DMS 273 (cell line): ENCODE measurements at regions not wholly inside any gene's neighbourhood (a gene's known extent, or its start where the extent isn't known, plus 50 kb on each side); places are given as distances from the start of the nearest gene placed in this dataset.

Experiments used
- DNase-seq: peaks from one replicate; lab custom pipeline; 2025; ENCODE audit not compliant: unreplicated experiment; lab: John Stamatoyannopoulos, UW

- peak; percentile 52 for DNase-seq
Measured at GRCh38 chr14:104435147-104436046, 144.2 kb upstream of the C14orf180 start.

GRCh38 chr14:104436047-104436591, 143.4 kb upstream of the C14orf180 start:
- DNase-seq = peak; percentile 57

- DNase-seq = no peak
Measured at GRCh38 chr14:104436741-104437701, 142.5 kb upstream of the C14orf180 start.

- DNase-seq = no peak
Measured at GRCh38 chr14:104437703-104438102, 141.9 kb upstream of the C14orf180 start.

- no peak for DNase-seq
Measured at GRCh38 chr14:104438166-104438887, 141.2 kb upstream of the C14orf180 start.

- DNase-seq = no peak
Measured at GRCh38 chr14:104439625-104440024, 139.9 kb upstream of the C14orf180 start.

- no peak for DNase-seq
Measured at GRCh38 chr14:104440297-104440956, 139.1 kb upstream of the C14orf180 start.

GRCh38 chr14:104441275-104442106, 138.1 kb upstream of the C14orf180 start:
- no peak for DNase-seq

GRCh38 chr14:104442107-104442551, 137.4 kb upstream of the C14orf180 start:
- no peak for DNase-seq

GRCh38 chr14:104442631-104443390, 136.8 kb upstream of the C14orf180 start:
- DNase-seq = no peak

GRCh38 chr14:104443391-104444158, 136.0 kb upstream of the C14orf180 start:
- peak; percentile 42 for DNase-seq

- DNase-seq = no peak
Measured at GRCh38 chr14:104444159-104445030, 135.2 kb upstream of the C14orf180 start.

- no peak for DNase-seq
Measured at GRCh38 chr14:104445086-104445485, 134.5 kb upstream of the C14orf180 start.

- no peak for DNase-seq
Measured at GRCh38 chr14:104445832-104446381, 133.7 kb upstream of the C14orf180 start.

GRCh38 chr14:104446611-104447010, 133.0 kb upstream of the C14orf180 start:
- DNase-seq = no peak

GRCh38 chr14:104447750-104448149, 131.8 kb upstream of the C14orf180 start:
- DNase-seq = no peak
